Endothelial cell of umbilical vein (primary cell): ENCODE measurements at regions not wholly inside any gene's neighbourhood (a gene's known extent, or its start where the extent isn't known, plus 50 kb on each side); places are given as distances from the start of the nearest gene placed in this dataset.

Source experiments
- CTCF ChIP-seq, 2 donors: IDR thresholded peaks; 1 replicate in 1 of 2; 2 replicates in 1 of 2; pipeline ENCODE4 v1.5.1; 2011; ENCODE audit warnings: low read length in 2 of 2, mild to moderate bottlenecking in 2 of 2, moderate library complexity in 2 of 2, control low read depth in 1 of 2, inconsistent platforms in 1 of 2, low read depth in 1 of 2; ENCODE audit not compliant: insufficient read depth in 1 of 2; ENCODE audit errors: extremely low read depth in 1 of 2
- JUN ChIP-seq: IDR thresholded peaks from 2 replicates; pipeline ENCODE4 v1.6.1; 2011; ENCODE audit warnings: borderline replicate concordance, low read depth; ENCODE audit not compliant: insufficient read length, insufficient read depth
- MAX ChIP-seq: IDR thresholded peaks from 2 replicates; pipeline ENCODE4 v1.6.1; 2011; ENCODE audit not compliant: insufficient read depth, insufficient read length

GRCh38 chr10:81725851-81726250, 149.1 kb upstream of the NRG3 start:
- TF ChIP-seq CTCF (IDR thresholded peaks at IDR 0.05; ENCODE audit: extremely low read depth in 1 of 2, insufficient read depth in 1 of 2, low read depth in 1 of 2, low read length in 2 of 2), result no peak
- TF ChIP-seq MAX, result no peak
- TF ChIP-seq JUN, result no peak
